ENCODE measurements at regions not wholly inside any gene's neighbourhood (a gene's known extent, or its start where the extent isn't known, plus 50 kb on each side); places are given as distances from the start of the nearest gene placed in this dataset.

- TF ChIP-seq POLR2AphosphoS5 (IDR thresholded peaks at IDR 0.05) (no peak), CTCF (IDR thresholded peaks at IDR 0.05) (no peak), POLR2A (IDR thresholded peaks at IDR 0.05) (no peak)
Observed at GRCh38 chr13:85709072-85709471, 90.1 kb downstream of the SLITRK6 start.

All from stomach (tissue), 4 donors.